OCI-LY1 (cell line): ENCODE measurements at regions not wholly inside any gene's neighbourhood (a gene's known extent, or its start where the extent isn't known, plus 50 kb on each side); places are given as distances from the start of the nearest gene placed in this dataset.

Experiments used
- H2AFZ ChIP-seq: fragments of 200-600 bp; sonication (generic), shearing (Covaris generic); 2 replicates; pipeline ENCODE4 v1.6.0; 2014; ENCODE audit warnings: antibody characterized with exemption, mild to moderate bottlenecking, low read length
- H3F3A ChIP-seq: fragments of 200-600 bp; sonication (generic), shearing (Covaris generic); 2 replicates; pipeline ENCODE4 v1.6.0; 2014; ENCODE audit warnings: mild to moderate bottlenecking, antibody characterized with exemption, low read length, moderate library complexity; ENCODE audit not compliant: insufficient read depth
- H3K27ac ChIP-seq: fragments of 200-600 bp; sonication (generic); 2 replicates; pipeline ENCODE4 v1.5.1; 2014; ENCODE audit warnings: low read length, mixed run types, mild to moderate bottlenecking, low read depth; ENCODE audit not compliant: poor library complexity, severe bottlenecking
- H3K27me3 ChIP-seq: fragments of 200-600 bp; sonication (generic); 2 replicates; pipeline ENCODE4 v1.6.0; 2014; ENCODE audit warnings: antibody characterized with exemption, mild to moderate bottlenecking, low read length, moderate library complexity; ENCODE audit not compliant: insufficient read depth
- H3K36me3 ChIP-seq: fragments of 200-600 bp; sonication (generic); 2 replicates; pipeline ENCODE4 v1.6.1; 2014; ENCODE audit warnings: mild to moderate bottlenecking, antibody characterized with exemption, low read length, moderate library complexity, mixed read lengths; ENCODE audit not compliant: insufficient read depth
- H3K4me1 ChIP-seq: fragments of 200-600 bp; sonication (generic); 2 replicates; pipeline ENCODE4 v1.5.1; 2014; ENCODE audit warnings: mild to moderate bottlenecking, low read length, moderate library complexity; ENCODE audit not compliant: insufficient read depth, severe bottlenecking
- H3K4me2 ChIP-seq: fragments of 200-600 bp; sonication (generic), shearing (Covaris generic); 2 replicates; pipeline ENCODE4 v1.6.1; 2014; ENCODE audit warnings: low read length
- H3K4me3 ChIP-seq: fragments of 200-600 bp; sonication (generic); 2 replicates; pipeline ENCODE4 v1.5.1; 2014; ENCODE audit warnings: low read length, low read depth, mild to moderate bottlenecking, mixed read lengths; ENCODE audit not compliant: poor library complexity, severe bottlenecking
- H3K79me2 ChIP-seq: fragments of 200-600 bp; shearing (Covaris generic); 2 replicates; pipeline ENCODE4 v1.6.1; 2016; ENCODE audit warnings: mixed run types, low read length, mixed read lengths; ENCODE audit not compliant: insufficient read depth
- H3K9ac ChIP-seq: fragments of 200-600 bp; sonication (generic), shearing (Covaris generic); 2 replicates; pipeline ENCODE4 v1.6.1; 2014; ENCODE audit warnings: mild to moderate bottlenecking, low read length, mixed read lengths
- H3K9me2 ChIP-seq: fragments of 200-600 bp; sonication (generic), shearing (Covaris generic); 2 replicates; pipeline ENCODE4 v1.6.1; 2014; ENCODE audit warnings: low read depth, mild to moderate bottlenecking, low read length, mixed read lengths
- H3K9me3 ChIP-seq: fragments of 200-600 bp; shearing (Covaris generic); 2 replicates; pipeline ENCODE4 v1.6.1; 2014; ENCODE audit warnings: low read length, mixed read lengths
- H4K20me1 ChIP-seq: fragments of 200-600 bp; sonication (generic), shearing (Covaris generic); 2 replicates; pipeline ENCODE4 v1.6.0; 2016; ENCODE audit warnings: mild to moderate bottlenecking, low read length; ENCODE audit not compliant: insufficient read depth
- EZH2 ChIP-seq: fragments of 200-600 bp; sonication (generic), shearing (Covaris generic); IDR thresholded peaks from 2 replicates; pipeline ENCODE4 v1.8.0; 2017; ENCODE audit warnings: borderline replicate concordance, mixed run types, mild to moderate bottlenecking, antibody characterized with exemption, low read length, moderate library complexity, mixed read lengths
- TF ChIP-seq, protein P1 (sequence below): fragments of 200-600 bp; sonication (generic), shearing (Covaris generic); IDR thresholded peaks from 2 replicates; pipeline ENCODE4 v1.5.1; 2017; ENCODE audit warnings: mild to moderate bottlenecking, antibody characterized with exemption, low read length, moderate library complexity, mixed read lengths

DNA sequence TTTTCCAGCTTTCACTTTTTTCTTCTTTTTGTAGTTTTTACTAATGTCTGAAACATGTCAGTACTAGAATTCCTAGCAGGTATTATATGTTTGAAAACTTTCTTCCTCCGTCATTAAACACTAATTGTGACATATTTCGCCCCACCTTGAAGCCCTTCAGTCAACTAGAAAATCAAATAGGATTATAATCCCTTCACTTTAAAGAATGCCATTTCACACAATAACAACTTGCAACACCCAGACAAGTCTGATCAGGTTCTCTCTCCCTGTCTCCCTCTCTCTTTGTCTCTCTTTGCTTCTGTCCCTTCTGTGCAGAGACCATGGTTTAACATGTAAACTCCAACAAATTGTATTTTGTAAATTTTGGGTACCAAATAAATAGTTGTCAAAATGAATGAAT, 373.5 kb downstream of the SEMA3D start:
- H2AFZ ChIP-seq = no peak overlapping the region
- H3K79me2 ChIP-seq = no peaks in the 10 kb centered on the region
- no peak overlapping the region for H3K4me3 ChIP-seq
- no peak overlapping the region for H3K9ac ChIP-seq
- H3K36me3 ChIP-seq = no peaks in the 10 kb centered on the region
- no peak overlapping the region for H3K4me2 ChIP-seq
- H3K4me1 ChIP-seq = no peaks in the 10 kb centered on the region
- no peaks in the 10 kb centered on the region for H3F3A ChIP-seq
- TF ChIP-seq EZH2 = no peak
- TF ChIP-seq, protein P1, sequence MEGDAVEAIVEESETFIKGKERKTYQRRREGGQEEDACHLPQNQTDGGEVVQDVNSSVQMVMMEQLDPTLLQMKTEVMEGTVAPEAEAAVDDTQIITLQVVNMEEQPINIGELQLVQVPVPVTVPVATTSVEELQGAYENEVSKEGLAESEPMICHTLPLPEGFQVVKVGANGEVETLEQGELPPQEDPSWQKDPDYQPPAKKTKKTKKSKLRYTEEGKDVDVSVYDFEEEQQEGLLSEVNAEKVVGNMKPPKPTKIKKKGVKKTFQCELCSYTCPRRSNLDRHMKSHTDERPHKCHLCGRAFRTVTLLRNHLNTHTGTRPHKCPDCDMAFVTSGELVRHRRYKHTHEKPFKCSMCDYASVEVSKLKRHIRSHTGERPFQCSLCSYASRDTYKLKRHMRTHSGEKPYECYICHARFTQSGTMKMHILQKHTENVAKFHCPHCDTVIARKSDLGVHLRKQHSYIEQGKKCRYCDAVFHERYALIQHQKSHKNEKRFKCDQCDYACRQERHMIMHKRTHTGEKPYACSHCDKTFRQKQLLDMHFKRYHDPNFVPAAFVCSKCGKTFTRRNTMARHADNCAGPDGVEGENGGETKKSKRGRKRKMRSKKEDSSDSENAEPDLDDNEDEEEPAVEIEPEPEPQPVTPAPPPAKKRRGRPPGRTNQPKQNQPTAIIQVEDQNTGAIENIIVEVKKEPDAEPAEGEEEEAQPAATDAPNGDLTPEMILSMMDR = no peak
- H3K27me3 ChIP-seq = no peaks in the 10 kb centered on the region
- H4K20me1 ChIP-seq = no peaks in the 10 kb centered on the region
- H3K9me2 ChIP-seq = no peaks in the 10 kb centered on the region
- H3K9me3 ChIP-seq = no peaks in the 10 kb centered on the region
- no peak overlapping the region for H3K27ac ChIP-seq

DNA sequence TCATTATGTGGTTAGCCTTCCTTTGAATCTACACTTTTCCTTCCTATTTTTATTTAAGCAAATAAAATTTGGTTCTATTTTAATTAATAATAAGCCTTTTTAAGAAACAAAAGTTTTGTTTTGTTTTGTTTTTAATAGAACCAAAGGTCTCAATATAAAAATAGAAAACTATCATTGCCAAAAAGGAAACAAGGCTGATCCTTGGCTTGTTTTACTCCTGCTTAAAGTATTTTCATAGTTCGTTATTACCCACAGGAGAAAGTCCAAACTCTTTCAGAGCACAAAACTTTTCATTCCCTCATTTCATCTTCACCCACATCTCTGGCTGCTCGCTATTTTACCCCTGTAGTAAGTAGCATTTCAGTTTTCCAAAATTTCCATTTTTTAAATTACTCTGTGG, 374.8 kb downstream of the SEMA3D start:
- no peaks in the 10 kb centered on the region for H3K27me3 ChIP-seq
- no peak overlapping the region for H3K4me3 ChIP-seq
- no peak overlapping the region for H3K9ac ChIP-seq
- H3K4me1 ChIP-seq = no peaks in the 10 kb centered on the region
- H3K79me2 ChIP-seq = no peaks in the 10 kb centered on the region
- no peak overlapping the region for H2AFZ ChIP-seq
- no peaks in the 10 kb centered on the region for H4K20me1 ChIP-seq
- TF ChIP-seq, protein P1 = no peak
- no peak for TF ChIP-seq EZH2
- H3K36me3 ChIP-seq = no peaks in the 10 kb centered on the region
- H3F3A ChIP-seq = no peaks in the 10 kb centered on the region
- H3K9me3 ChIP-seq = no peaks in the 10 kb centered on the region
- H3K27ac ChIP-seq = no peak overlapping the region
- H3K4me2 ChIP-seq = no peak overlapping the region
- H3K9me2 ChIP-seq = no peaks in the 10 kb centered on the region

DNA sequence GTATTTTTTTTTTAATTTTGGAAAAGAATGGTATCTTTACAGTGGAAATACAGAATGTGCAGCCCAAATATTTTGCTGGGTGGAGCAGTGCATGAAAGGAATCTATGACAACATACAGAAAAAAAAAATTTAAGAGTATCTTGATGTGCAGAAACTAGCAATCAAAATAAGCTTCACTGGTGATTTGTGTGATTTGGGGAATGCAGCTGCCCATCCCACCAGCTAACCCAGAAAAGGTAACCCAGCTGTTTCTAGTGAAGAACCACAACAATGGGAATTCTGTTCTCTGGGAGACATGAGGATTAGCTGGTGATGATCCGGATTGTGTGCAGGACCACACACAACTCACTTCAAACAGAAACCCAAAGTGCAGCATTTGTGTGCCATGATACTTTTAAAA, 375.5 kb downstream of the SEMA3D start:
- H3K9ac ChIP-seq = no peak overlapping the region
- H3K36me3 ChIP-seq = no peaks in the 10 kb centered on the region
- H3K9me3 ChIP-seq = no peaks in the 10 kb centered on the region
- no peak overlapping the region for H2AFZ ChIP-seq
- no peaks in the 10 kb centered on the region for H3K4me1 ChIP-seq
- no peaks in the 10 kb centered on the region for H3K9me2 ChIP-seq
- H3K27ac ChIP-seq = no peak overlapping the region
- no peaks in the 10 kb centered on the region for H3F3A ChIP-seq
- H3K4me3 ChIP-seq = no peak overlapping the region
- no peaks in the 10 kb centered on the region for H3K79me2 ChIP-seq
- no peaks in the 10 kb centered on the region for H4K20me1 ChIP-seq
- TF ChIP-seq, protein P1 = no peak
- TF ChIP-seq EZH2 = no peak
- H3K4me2 ChIP-seq = no peak overlapping the region
- no peaks in the 10 kb centered on the region for H3K27me3 ChIP-seq
